PC-9 (cell line): ENCODE measurements at regions not wholly inside any gene's neighbourhood (a gene's known extent, or its start where the extent isn't known, plus 50 kb on each side); places are given as distances from the start of the nearest gene placed in this dataset.

ENCODE experiments used
- EZH2 ChIP-seq: fragments of 200-600 bp; sonication (generic); IDR thresholded peaks from 2 replicates; pipeline ENCODE4 v1.8.0; 2017; ENCODE audit warnings: antibody characterized with exemption, low read depth
- TF ChIP-seq, protein P1 (sequence below): fragments of 200-600 bp; sonication (generic); conservative IDR thresholded peaks from 2 replicates; pipeline ENCODE4 v1.6.1; 2017; ENCODE audit warnings: mixed run types, antibody characterized with exemption, mild to moderate bottlenecking, moderate library complexity

DNA sequence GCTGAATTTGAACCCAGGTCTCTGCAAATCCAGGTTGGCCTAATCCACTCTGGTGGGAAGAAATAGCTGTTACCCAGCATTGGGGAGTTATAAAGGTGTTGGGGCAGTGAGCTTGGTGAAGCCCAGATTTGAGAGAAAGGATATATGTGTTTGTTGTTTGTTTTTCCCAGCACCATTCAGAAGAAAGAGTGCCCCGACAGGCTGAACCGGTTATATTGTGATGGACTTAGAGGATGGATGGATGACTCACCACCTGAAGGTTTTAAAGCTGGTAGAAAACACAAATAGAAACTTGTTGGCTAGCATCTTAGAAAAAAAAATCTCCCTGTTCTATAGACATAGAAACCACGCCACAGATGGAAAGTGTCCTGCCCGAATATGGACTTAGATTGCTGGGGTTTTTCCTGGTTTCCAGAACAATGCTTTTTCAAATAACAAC is 404.6 kb downstream of the MED13L start:
- TF ChIP-seq, protein P1, sequence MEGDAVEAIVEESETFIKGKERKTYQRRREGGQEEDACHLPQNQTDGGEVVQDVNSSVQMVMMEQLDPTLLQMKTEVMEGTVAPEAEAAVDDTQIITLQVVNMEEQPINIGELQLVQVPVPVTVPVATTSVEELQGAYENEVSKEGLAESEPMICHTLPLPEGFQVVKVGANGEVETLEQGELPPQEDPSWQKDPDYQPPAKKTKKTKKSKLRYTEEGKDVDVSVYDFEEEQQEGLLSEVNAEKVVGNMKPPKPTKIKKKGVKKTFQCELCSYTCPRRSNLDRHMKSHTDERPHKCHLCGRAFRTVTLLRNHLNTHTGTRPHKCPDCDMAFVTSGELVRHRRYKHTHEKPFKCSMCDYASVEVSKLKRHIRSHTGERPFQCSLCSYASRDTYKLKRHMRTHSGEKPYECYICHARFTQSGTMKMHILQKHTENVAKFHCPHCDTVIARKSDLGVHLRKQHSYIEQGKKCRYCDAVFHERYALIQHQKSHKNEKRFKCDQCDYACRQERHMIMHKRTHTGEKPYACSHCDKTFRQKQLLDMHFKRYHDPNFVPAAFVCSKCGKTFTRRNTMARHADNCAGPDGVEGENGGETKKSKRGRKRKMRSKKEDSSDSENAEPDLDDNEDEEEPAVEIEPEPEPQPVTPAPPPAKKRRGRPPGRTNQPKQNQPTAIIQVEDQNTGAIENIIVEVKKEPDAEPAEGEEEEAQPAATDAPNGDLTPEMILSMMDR: no peak
- no peak for TF ChIP-seq EZH2
